HG02970 (cell line): ENCODE measurements at regions not wholly inside any gene's neighbourhood (a gene's known extent, or its start where the extent isn't known, plus 50 kb on each side); places are given as distances from the start of the nearest gene placed in this dataset.
"Not testable (repeated sequence)": the region's sequence is repeated elsewhere in the genome, so short reads cannot be mapped to it uniquely, and the experiment has no call there.

Experiments
- ATAC-seq: cut with Tn5 transposase; IDR thresholded peaks from one replicate; pipeline ENCODE4 v1.9.1; 2021; ENCODE audit warnings: mild to moderate bottlenecking, moderate library complexity, moderate number of reproducible peaks; ENCODE audit not compliant: unreplicated experiment, low FRiP score

DNA sequence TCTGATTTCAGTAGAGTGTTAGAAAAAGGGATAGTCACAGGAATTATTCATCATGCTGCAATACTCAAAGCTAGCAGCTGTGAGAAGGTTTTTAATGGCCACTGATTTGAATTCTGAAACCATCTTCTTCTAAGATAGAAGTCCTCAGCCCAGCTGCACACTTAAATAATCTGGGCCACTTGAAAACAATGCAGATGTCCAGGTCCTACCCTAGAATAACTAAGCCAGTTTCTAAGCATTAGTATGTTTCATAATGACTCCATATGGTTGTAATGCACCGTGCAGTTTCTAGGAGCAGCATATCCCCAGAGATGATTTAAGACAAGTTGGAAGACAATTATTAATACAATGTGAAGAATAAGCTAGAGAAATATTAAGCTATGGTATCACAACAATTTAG is 159.9 kb upstream of the FBXL17 start:
- no peak for ATAC-seq

DNA sequence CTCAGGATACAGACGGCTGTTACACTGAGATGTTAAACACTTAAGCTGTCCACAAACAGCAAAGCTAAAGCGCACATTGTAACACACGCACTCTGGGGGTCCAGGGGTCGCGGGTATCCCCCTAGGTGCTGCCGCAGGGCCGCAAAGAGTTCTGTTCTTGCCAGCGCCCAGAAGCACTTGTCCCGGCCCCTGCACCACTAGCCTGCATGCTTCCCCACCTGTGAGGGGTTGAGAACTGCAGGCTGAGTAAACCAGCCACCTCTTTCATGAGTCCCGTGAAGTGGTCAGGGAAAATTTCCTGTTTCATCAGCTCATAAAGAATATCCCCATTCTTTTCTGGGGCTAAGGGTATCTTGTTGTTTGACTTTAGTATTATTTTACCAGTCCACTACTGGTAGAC is 154.4 kb upstream of the FBXL17 start:
- no peak for ATAC-seq

DNA sequence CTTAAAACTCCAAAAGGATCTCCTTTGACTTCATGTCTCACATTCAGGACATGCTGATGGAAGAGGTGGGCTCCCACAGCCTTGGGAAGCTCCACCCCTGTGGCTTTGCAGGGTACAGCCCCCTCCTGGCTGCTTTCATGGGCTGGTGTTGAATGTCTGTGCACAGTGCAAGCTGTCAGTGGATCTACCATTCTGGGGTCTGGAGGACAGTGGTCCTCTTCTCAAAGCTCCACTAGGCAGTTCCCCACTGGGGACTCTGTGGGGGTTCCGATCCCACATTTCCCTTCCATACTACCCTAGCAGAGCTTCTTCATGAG is 150.2 kb upstream of the FBXL17 start:
- not testable (repeated sequence) for ATAC-seq

- ATAC-seq = no peak
Observed at GRCh38 chr5:108531367-108532128, 149.7 kb upstream of the FBXL17 start.

DNA sequence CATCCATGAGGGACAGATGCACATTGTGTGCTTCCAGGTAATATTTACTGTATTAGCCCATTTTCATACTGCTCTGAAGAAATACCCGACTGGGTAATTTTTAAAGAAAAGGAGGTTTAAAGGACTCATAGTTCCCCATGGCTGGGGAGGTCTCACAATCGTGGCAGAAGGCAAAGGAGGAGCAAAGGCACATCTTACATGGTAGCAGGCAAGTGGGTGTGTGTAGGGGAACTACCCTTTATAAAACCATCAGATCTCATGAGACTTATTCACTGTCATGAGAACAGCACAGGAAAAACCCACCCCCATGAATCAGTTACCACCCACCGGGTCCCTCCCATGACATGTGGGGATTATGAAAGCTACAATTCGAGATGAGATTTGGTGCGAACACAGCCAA is 148.8 kb upstream of the FBXL17 start:
- no peak for ATAC-seq

DNA sequence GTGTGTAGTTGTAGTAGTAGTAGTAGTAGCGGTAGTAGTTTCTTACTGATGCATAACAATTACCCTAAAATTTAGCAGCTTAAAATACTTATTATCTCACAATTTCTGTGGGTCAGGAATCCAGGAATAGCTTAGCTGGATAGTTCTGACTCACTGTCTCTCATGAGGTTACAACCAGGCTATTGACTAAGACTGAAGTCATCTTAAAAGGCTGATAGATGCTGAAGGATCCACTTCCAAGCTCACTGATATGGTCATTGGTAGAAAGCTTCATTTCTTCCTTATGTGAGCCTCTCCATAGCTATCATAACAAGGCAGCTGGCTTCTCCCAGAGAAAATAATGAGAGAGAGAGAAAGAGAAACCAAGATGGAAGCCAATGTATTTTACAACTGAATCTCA is 147.5 kb upstream of the FBXL17 start:
- ATAC-seq = no peak

DNA sequence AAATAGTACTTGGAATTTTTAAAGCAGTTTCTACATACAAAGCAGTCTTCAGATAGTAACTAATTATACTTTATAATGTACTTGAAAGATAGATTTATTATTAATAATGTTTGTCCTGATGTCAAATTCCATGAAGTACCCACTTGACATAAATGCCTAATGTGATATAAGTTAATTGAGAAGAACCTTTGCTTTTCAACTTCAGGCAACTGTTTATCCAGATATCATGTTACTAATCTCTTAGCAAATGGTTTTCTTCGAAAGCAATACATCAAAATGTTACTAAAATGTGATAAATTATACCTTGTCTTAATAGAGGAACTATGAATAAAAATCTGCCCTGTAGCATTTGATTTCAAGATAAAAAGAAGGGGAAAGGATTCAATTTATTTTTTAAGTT is 146.8 kb upstream of the FBXL17 start:
- ATAC-seq = no peak

DNA sequence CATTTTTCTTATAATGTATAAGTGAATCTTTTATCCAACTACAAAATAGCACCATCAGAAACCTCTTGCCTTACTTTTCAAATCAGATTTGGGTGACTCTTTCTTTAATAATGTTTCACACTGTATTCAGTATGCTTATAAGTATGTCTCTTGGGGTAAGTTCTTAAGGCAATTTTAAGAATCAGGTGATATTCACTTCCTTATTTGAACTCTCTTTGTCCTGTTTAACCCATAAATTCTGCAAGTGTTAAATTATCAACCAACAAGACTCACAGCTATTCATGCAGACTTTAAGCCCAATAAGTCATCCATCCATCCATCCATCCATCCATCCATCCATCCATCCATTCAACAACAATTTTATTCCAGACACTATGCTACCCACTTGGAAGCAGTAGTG is 142.7 kb upstream of the FBXL17 start:
- no peak for ATAC-seq

- ATAC-seq = no peak
Observed at GRCh38 chr5:108523360-108523759, 141.5 kb upstream of the FBXL17 start.

GRCh38 chr5:108521841-108522506 is 140.1 kb upstream of the FBXL17 start:
- peak; percentile 67 for ATAC-seq

- peak; percentile 70 for ATAC-seq
Observed at GRCh38 chr5:108521011-108521700, 139.3 kb upstream of the FBXL17 start.

DNA sequence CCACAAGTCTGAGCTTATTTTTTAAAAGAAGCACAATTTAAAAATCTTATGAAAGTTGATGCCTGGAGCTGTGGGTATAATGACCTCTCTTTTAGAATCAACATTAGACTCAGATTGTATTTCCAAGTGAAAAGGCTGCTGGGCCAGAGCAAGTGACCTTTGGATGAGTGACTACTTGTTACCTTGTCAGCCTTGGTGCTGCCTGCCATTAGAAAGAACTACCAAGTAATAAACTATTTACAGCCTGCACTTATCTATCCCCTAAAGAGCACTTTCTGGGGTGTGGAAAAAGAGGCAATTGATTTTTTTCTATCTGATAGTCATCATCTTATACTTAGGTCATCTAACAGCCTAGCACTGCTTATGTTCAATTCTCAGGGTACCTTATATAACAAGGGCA is 134.9 kb upstream of the FBXL17 start:
- ATAC-seq = no peak

GRCh38 chr5:108515517-108516105 is 133.7 kb upstream of the FBXL17 start:
- no peak for ATAC-seq

DNA sequence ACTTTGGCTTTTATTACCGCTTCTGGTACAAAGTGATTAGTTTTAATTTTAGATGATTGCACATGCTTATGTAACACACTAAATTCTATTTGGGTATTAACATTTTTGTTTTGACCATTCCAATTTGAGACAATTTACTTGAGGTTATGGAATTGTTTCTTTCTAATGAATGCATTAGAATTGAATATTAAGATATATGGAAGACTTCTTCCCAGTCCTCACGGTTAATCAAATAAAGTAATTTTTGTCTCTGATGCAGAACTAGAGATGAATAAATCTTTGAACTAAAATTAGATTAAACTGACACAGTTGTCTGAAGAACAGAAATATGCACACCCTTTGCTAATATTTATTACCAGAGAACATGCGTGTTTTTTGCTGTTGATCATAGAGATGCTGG is 127.1 kb upstream of the FBXL17 start:
- ATAC-seq = no peak

DNA sequence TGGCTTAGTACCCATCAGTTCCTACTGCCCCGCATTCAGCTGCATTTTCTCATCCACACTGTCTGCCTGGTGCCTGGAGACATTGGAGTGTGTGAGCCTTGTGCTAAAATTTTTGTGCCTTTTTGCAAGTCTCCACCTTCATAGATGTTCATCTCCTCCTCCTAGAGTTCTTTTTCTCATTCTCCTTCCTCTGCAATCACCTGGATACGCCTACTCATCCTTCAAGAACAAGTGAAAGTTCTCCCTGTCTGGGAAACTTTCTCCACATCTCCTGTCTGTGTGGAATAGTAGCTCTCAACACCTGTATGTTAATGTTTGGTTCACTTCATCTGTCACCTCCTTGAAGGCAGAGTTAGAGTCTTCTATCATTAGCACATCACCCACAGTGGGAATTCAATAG is 125.7 kb upstream of the FBXL17 start:
- ATAC-seq = no peak

DNA sequence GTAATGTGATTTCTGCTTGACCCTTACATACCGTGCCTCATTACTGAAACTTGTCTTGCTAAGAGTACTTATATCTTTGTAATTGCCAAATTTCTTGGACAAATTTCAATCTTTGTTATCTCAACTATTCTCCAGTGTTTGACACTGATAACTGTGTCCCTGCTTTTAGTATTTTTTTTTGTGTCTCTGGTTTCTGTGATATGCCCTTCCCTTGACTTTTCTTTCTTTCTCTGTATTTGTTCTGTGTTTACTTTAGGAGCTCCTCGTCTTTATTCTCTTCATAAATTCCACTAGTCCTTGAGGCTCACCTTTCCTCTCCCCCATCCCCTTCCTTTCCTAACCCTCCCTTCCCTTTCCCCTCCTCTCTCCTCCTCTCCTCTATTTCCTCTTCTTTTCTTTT is 123.7 kb upstream of the FBXL17 start:
- no peak for ATAC-seq

GRCh38 chr5:108504974-108505373 is 123.1 kb upstream of the FBXL17 start:
- ATAC-seq = no peak

- no peak for ATAC-seq
Observed at GRCh38 chr5:108503986-108504385, 122.1 kb upstream of the FBXL17 start.

GRCh38 chr5:108495615-108496014 is 113.7 kb upstream of the FBXL17 start:
- not testable (repeated sequence) for ATAC-seq

- no peak for ATAC-seq
Observed at GRCh38 chr5:108487951-108488350, 106.1 kb upstream of the FBXL17 start.

DNA sequence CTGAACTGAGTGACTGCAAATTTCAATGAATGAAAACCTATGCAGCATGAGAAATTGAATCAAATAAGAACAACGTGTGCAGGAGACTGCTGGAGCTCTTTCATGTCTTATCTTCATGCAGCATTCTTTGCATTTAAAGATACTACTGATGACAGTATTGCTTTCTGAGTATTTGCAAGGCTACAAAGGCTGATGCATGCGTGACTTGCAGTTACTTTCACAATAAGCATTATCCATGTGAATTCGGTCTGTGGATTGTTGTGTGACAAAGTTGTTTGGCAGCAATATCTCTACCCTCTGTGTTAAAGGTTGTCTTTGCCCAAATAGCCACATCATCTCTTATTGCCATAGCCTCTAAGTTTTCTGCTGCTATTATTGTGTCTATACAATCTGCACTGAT is 102.1 kb upstream of the FBXL17 start:
- ATAC-seq = no peak
